Small intestine (tissue), 7 donors: ENCODE measurements at regions not wholly inside any gene's neighbourhood (a gene's known extent, or its start where the extent isn't known, plus 50 kb on each side); places are given as distances from the start of the nearest gene placed in this dataset.

Experiments
- DNase-seq, 2 donors: peaks; one replicate each; pipeline versions ENCODE4 v3.0.0 to v3.0.0-alpha.2; 2013
- FAIRE-seq: peaks from 2 replicates; lab custom pipeline; 2012; peaks lifted over from hg19 to GRCh38; lab: Jason Lieb, UNC
- H3K27ac ChIP-seq, 3 donors: one replicate each; pipeline ENCODE4 v1.5.1; 2013; ENCODE audit warnings: low read length in 2 of 3, mild to moderate bottlenecking in 2 of 3, control low read depth in 1 of 3, inconsistent platforms in 1 of 3, low read depth in 1 of 3, moderate library complexity in 1 of 3
- H3K27me3 ChIP-seq, 3 donors: one replicate each; pipeline ENCODE4 v1.6.1; 2013; ENCODE audit warnings: low read length in 3 of 3, inconsistent platforms in 1 of 3; ENCODE audit not compliant: control insufficient read depth in 3 of 3, insufficient read depth in 3 of 3
- H3K36me3 ChIP-seq, 3 donors: one replicate each; pipeline ENCODE4 v1.6.1; 2013; ENCODE audit warnings: low read length in 3 of 3, inconsistent platforms in 1 of 3, low read depth in 1 of 3, mild to moderate bottlenecking in 1 of 3, moderate library complexity in 1 of 3; ENCODE audit not compliant: control insufficient read depth in 3 of 3, insufficient read depth in 2 of 3
- H3K4me1 ChIP-seq, 3 donors: one replicate each; pipeline ENCODE4 v1.6.1; 2013; ENCODE audit warnings: low read length in 2 of 3, inconsistent platforms in 1 of 3, low read depth in 1 of 3, mild to moderate bottlenecking in 1 of 3, moderate library complexity in 1 of 3; ENCODE audit not compliant: control insufficient read depth in 3 of 3, insufficient read depth in 2 of 3
- H3K4me3 ChIP-seq, 3 donors: one replicate each; pipeline ENCODE4 v1.5.1; 2013; ENCODE audit warnings: low read length in 3 of 3, control low read depth in 1 of 3, inconsistent platforms in 1 of 3, low read depth in 1 of 3, mild to moderate bottlenecking in 1 of 3, moderate library complexity in 1 of 3
- H3K9me3 ChIP-seq, 2 donors: one replicate each; pipeline ENCODE4 v1.6.1; 2013; ENCODE audit warnings: low read depth in 1 of 2, low read length in 1 of 2; ENCODE audit not compliant: control insufficient read depth in 2 of 2, insufficient read depth in 1 of 2
- WGBS, 3 donors: extraction: QIAGEN DNeasy Blood & Tissue Kit; methylation state at CpG; one replicate each; pipeline ENCODE4 v1.1.7; 2013; 5-methylcytosine and 5-hydroxymethylcytosine counted together
- donor health status: healthy with polysubstance abuse.
- donor health status: control.
- donor health status: control.
- donor health status: Bipolar disorder and iron deficiency.
- donor health status: healthy.

DNA sequence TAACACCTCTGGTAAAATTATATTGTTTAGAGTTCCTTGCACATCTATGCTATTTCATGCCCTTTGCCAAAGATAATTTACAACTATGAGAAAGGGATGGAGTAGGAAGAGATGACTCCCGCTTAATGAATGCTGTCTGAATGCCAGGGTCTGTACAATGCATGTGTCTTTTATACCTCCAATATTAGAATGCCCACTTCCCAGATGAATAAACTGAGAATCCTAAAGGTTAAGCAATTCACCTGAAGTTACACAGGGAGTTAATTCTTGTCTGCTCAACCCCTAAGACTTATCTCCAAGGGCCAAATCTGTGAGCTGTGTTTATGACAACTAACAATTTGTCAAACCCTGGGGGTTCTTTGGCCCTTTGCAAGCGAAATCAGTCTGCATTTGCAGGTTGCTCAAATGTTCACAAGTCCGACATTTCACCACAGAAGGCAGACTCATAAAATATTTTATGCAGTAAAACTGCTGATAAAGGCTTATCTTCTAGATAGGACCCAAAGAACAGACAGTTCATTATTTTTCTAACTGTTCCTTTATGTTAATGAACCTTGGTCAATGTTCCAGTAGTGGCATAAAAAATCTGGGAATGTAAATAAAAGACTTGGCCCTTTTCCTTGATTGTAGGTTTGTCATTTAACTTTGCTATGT is 50.2 kb upstream of the ATP1A1 start:
- FAIRE-seq, result peak; percentile 62
- peaks cover 12 to 57% (median 14%) of the 10 kb centered on the region in 3 donors for H3K4me1 ChIP-seq

More for the DNA sequence above, 50.2 kb upstream of the ATP1A1 start:
- Histone ChIP-seq H3K27ac (peak overlapping the region in 2 of 3 donors; percentile 32 to 74), H3K27me3 (no peaks in the 10 kb centered on the region), H3K9me3 (no peaks in the 10 kb centered on the region), H3K4me3 (no peak overlapping the region), H3K36me3 (no peaks in the 10 kb centered on the region)
- DNase-seq, result peak; percentile 88 to 97
- 13 to 55% (median 36%) methylated on average over 3 of the region's 3 CpGs for WGBS, 3 donors
